MM.1S (cell line): ENCODE measurements at regions not wholly inside any gene's neighbourhood (a gene's known extent, or its start where the extent isn't known, plus 50 kb on each side); places are given as distances from the start of the nearest gene placed in this dataset.

Source experiments
- DNase-seq: peaks from one replicate; pipeline ENCODE4 v3.0.0-alpha.2; 2015
- H2AFZ ChIP-seq: fragments of 300-600 bp; sonication (generic); 2 replicates; pipeline ENCODE4 v1.6.0; 2016; ENCODE audit warnings: antibody characterized with exemption, low read length
- H3F3A ChIP-seq: fragments of 300-600 bp; sonication (generic); 2 replicates; pipeline ENCODE4 v1.6.1; 2016; ENCODE audit warnings: mild to moderate bottlenecking, antibody characterized with exemption, low read length, moderate library complexity, mixed read lengths; ENCODE audit not compliant: insufficient read depth
- H3K27ac ChIP-seq: fragments of 300-600 bp; sonication (generic); 2 replicates; pipeline ENCODE4 v1.5.1; 2016; ENCODE audit warnings: mild to moderate bottlenecking, low read length
- H3K27me3 ChIP-seq: fragments of 300-600 bp; sonication (generic); replicated peaks from 2 replicates; pipeline ENCODE4 v1.6.0; 2016; ENCODE audit warnings: low read length; ENCODE audit not compliant: insufficient read depth
- H3K36me3 ChIP-seq: fragments of 300-600 bp; sonication (generic); replicated peaks from 2 replicates; pipeline ENCODE4 v1.6.1; 2016; ENCODE audit warnings: mild to moderate bottlenecking, low read length, mixed read lengths; ENCODE audit not compliant: insufficient read depth
- H3K4me1 ChIP-seq: fragments of 300-600 bp; sonication (generic); 2 replicates; pipeline ENCODE4 v1.6.1; 2016; ENCODE audit warnings: low read length, mixed read lengths
- H3K4me2 ChIP-seq: fragments of 300-600 bp; sonication (generic); 2 replicates; pipeline ENCODE4 v1.6.0; 2016; ENCODE audit warnings: low read depth, low read length
- H3K4me3 ChIP-seq: fragments of 300-600 bp; sonication (generic); 2 replicates; pipeline ENCODE4 v1.5.1; 2016; ENCODE audit warnings: low read length, mixed read lengths
- H3K79me2 ChIP-seq: fragments of 300-600 bp; sonication (generic); 2 replicates; pipeline ENCODE4 v1.6.1; 2016; ENCODE audit warnings: mixed run types, low read length, mixed read lengths
- H3K9ac ChIP-seq: fragments of 300-600 bp; sonication (generic); 2 replicates; pipeline ENCODE4 v1.6.1; 2016; ENCODE audit warnings: low read length, mixed read lengths
- H3K9me2 ChIP-seq: fragments of 300-600 bp; sonication (generic); replicated peaks from 2 replicates; pipeline ENCODE4 v1.6.1; 2016; ENCODE audit warnings: mild to moderate bottlenecking, low read length, mixed read lengths; ENCODE audit not compliant: insufficient read depth
- H3K9me3 ChIP-seq: fragments of 300-600 bp; sonication (generic); replicated peaks from 2 replicates; pipeline ENCODE4 v1.6.1; 2016; ENCODE audit warnings: mild to moderate bottlenecking, low read length, mixed read lengths; ENCODE audit not compliant: insufficient read depth
- H4K20me1 ChIP-seq: fragments of 300-600 bp; sonication (generic); 2 replicates; pipeline ENCODE4 v1.6.1; 2016; ENCODE audit warnings: mild to moderate bottlenecking, low read length, moderate library complexity, mixed read lengths; ENCODE audit not compliant: insufficient read depth
- EZH2 ChIP-seq: fragments of 300-600 bp; sonication (generic); optimal IDR thresholded peaks from 2 replicates; pipeline ENCODE3; 2017; ENCODE audit warnings: low read depth, mild to moderate bottlenecking, antibody characterized with exemption, low read length, mixed read lengths
- EZH2phosphoT487 ChIP-seq: fragments of 300-600 bp; sonication (generic); IDR thresholded peaks from 2 replicates; pipeline ENCODE4 v1.6.1; 2018; ENCODE audit warnings: antibody characterized with exemption, low read length
- TF ChIP-seq, protein P1 (sequence below): fragments of 300-600 bp; sonication (generic); IDR thresholded peaks from 2 replicates; pipeline ENCODE4 v1.5.1; 2016; ENCODE audit warnings: antibody characterized with exemption, low read length, mixed read lengths

DNA sequence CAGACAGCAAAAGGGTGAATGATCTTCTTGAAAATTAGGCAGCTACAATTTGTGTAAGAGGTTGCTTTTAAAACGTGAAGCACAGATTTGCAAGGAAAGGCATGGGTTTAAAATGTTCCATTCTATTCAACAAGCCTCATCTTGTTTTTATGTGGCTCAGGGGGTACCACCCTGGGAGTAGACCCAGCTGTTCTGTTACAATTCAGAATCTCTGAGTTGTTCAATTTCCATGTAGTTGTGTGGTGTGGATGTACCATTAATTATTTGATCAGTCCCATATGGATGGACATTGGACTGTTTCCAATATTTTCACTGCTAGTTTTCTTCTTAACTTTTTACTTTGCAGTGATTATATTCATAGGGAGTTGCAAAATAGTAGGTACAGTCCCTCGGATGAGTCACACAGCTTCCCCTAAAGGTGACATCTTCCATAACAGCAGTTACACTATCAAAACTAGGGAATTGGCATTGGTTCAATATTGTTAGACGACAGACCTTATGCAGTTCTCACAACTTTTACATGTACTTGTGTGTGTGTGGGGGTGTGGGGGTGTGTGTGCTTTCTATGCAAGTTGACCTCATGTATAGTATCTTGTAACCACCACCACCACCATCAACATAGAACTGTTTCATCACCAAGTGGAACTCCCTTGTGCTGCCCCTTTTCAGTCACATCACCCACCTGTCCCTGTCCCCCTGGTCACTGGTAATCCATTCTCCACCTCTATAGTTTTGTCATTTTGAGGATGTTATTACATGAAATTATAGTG lies 59.0 kb upstream of the CAPRIN2 start:
- H3K27ac ChIP-seq = no peak overlapping the region

DNA sequence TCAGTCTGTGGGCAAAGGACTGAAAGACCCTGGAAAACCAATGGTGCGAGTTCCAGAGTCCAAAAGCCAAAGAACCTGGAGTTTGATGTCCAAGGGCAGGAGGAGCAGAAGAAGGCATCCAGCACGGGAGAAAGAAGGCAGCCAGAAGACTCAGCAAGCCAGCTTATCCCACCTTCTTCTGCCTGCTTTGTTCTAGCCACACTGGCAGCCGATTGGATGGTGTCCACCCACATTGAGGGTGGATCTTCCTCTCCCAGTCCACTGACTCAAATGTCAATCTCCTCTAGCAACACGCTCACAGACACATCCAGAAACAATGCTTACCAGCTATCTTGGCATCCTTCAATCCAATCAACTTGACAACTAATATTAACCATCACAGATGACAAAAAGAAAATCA lies 57.2 kb upstream of the CAPRIN2 start:
- Histone ChIP-seq H3K27me3 (no peaks in the 10 kb centered on the region), H3K79me2 (no peaks in the 10 kb centered on the region), H3K4me2 (no peak overlapping the region), H2AFZ (no peak overlapping the region), H3K36me3 (no peaks in the 10 kb centered on the region), H3K9me2 (no peaks in the 10 kb centered on the region), H4K20me1 (no peaks in the 10 kb centered on the region), H3K4me3 (no peak overlapping the region), H3K27ac (no peak overlapping the region), H3K9me3 (no peaks in the 10 kb centered on the region), H3K9ac (no peak overlapping the region), H3F3A (no peaks in the 10 kb centered on the region), H3K4me1 (no peaks in the 10 kb centered on the region)
- no peak for DNase-seq
- TF ChIP-seq, protein P1, sequence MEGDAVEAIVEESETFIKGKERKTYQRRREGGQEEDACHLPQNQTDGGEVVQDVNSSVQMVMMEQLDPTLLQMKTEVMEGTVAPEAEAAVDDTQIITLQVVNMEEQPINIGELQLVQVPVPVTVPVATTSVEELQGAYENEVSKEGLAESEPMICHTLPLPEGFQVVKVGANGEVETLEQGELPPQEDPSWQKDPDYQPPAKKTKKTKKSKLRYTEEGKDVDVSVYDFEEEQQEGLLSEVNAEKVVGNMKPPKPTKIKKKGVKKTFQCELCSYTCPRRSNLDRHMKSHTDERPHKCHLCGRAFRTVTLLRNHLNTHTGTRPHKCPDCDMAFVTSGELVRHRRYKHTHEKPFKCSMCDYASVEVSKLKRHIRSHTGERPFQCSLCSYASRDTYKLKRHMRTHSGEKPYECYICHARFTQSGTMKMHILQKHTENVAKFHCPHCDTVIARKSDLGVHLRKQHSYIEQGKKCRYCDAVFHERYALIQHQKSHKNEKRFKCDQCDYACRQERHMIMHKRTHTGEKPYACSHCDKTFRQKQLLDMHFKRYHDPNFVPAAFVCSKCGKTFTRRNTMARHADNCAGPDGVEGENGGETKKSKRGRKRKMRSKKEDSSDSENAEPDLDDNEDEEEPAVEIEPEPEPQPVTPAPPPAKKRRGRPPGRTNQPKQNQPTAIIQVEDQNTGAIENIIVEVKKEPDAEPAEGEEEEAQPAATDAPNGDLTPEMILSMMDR = no peak
- TF ChIP-seq EZH2phosphoT487 (no peak), EZH2 (no peak)

More for the DNA sequence above, 59.0 kb upstream of the CAPRIN2 start:
- Histone ChIP-seq H3K9me2 (no peaks in the 10 kb centered on the region), H3K27me3 (no peaks in the 10 kb centered on the region), H3K4me2 (no peak overlapping the region), H3K9me3 (no peaks in the 10 kb centered on the region), H2AFZ (no peak overlapping the region), H3K4me1 (no peaks in the 10 kb centered on the region), H3K4me3 (no peak overlapping the region), H4K20me1 (no peaks in the 10 kb centered on the region), H3F3A (no peaks in the 10 kb centered on the region), H3K79me2 (no peaks in the 10 kb centered on the region), H3K9ac (no peak overlapping the region), H3K36me3 (no peaks in the 10 kb centered on the region)
- no peak for DNase-seq
- TF ChIP-seq, protein P1 = no peak
- TF ChIP-seq EZH2phosphoT487 (no peak), EZH2 (no peak)

DNA sequence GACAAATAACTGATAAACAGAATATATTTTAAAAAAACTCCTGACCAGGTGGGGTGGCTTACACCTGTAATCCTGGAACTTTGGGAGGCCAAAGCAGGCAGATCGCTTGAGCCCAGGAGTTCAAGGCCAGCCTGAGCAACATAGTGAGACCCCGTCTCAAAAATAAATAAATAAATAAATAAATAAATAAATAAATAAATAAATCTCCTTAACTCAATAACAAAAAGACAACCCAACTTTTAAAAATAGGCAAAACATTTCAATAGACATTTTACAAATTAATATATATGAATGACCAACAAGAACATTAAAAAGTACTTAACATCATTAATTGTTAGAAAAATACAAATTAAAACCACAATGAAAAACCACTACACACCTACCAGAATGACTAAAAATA lies 56.2 kb upstream of the CAPRIN2 start:
- no peaks in the 10 kb centered on the region for H3K9me3 ChIP-seq
- no peaks in the 10 kb centered on the region for H4K20me1 ChIP-seq

More for the DNA sequence above, 56.2 kb upstream of the CAPRIN2 start:
- H2AFZ ChIP-seq = no peak overlapping the region
- no peak overlapping the region for H3K9ac ChIP-seq
- no peaks in the 10 kb centered on the region for H3K36me3 ChIP-seq
- DNase-seq = no peak
- no peak overlapping the region for H3K4me2 ChIP-seq
- H3K27me3 ChIP-seq = no peaks in the 10 kb centered on the region
- no peak overlapping the region for H3K27ac ChIP-seq
- no peaks in the 10 kb centered on the region for H3K79me2 ChIP-seq
- H3F3A ChIP-seq = no peaks in the 10 kb centered on the region
- TF ChIP-seq, protein P1 = no peak
- no peak overlapping the region for H3K4me3 ChIP-seq
- H3K4me1 ChIP-seq = no peaks in the 10 kb centered on the region
- no peaks in the 10 kb centered on the region for H3K9me2 ChIP-seq
